ENCODE measurements at regions not wholly inside any gene's neighbourhood (a gene's known extent, or its start where the extent isn't known, plus 50 kb on each side); places are given as distances from the start of the nearest gene placed in this dataset.

DNA sequence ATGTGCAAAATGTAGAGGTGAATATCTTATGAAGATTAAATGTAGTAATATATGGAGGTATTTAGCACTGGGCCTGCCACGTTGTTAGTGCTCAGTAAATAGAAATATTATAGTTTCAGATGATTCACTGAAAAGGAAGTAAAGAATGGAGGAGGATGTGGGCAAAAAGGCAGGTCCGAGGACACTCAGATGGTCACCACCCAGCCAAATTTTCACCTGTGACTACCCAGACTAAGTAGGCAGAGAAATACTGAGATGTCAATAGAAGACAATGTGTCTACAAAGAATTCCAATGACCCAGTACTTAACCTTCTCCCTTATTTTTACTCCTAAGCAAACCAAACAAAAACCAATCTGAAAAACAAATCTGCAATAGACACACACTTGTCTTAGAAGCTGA lies 70.3 kb upstream of the ATP10B start:
- TF ChIP-seq, protein P1, sequence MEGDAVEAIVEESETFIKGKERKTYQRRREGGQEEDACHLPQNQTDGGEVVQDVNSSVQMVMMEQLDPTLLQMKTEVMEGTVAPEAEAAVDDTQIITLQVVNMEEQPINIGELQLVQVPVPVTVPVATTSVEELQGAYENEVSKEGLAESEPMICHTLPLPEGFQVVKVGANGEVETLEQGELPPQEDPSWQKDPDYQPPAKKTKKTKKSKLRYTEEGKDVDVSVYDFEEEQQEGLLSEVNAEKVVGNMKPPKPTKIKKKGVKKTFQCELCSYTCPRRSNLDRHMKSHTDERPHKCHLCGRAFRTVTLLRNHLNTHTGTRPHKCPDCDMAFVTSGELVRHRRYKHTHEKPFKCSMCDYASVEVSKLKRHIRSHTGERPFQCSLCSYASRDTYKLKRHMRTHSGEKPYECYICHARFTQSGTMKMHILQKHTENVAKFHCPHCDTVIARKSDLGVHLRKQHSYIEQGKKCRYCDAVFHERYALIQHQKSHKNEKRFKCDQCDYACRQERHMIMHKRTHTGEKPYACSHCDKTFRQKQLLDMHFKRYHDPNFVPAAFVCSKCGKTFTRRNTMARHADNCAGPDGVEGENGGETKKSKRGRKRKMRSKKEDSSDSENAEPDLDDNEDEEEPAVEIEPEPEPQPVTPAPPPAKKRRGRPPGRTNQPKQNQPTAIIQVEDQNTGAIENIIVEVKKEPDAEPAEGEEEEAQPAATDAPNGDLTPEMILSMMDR (IDR thresholded peaks at IDR 0.05) = no peak
- TF ChIP-seq ZFX (IDR thresholded peaks at IDR 0.05; ENCODE audit: borderline replicate concordance) = no peak

All from 22Rv1 (cell line).